NOMO-1 (cell line): ENCODE measurements at regions not wholly inside any gene's neighbourhood (a gene's known extent, or its start where the extent isn't known, plus 50 kb on each side); places are given as distances from the start of the nearest gene placed in this dataset.

Experiments used
- DNase-seq, 2 experiments: peaks; one replicate each; lab custom pipeline; 2025; ENCODE audit not compliant: unreplicated experiment in 2 of 2; lab: John Stamatoyannopoulos, UW

DNA sequence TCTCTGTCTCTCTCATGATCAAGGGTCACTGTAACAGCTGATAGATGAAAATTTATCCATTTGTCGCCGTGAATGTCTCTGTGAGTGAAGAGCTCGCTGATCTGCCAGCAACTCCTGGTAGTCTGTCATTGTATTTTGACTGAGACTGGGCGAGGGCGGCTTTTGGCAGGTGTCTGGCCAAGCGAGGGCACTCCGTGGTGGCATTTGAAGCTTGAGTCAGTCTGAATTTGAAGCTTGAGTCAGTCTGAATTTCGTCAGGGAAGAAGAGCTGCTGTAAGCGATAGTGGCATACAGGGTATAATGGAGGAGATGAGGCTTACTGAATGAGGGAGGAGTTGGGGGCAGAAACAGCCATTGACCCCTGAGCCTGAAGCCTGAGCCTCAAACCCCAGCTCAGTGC is 56.8 kb upstream of the FAM181A start:
- DNase-seq, result no peak

DNA sequence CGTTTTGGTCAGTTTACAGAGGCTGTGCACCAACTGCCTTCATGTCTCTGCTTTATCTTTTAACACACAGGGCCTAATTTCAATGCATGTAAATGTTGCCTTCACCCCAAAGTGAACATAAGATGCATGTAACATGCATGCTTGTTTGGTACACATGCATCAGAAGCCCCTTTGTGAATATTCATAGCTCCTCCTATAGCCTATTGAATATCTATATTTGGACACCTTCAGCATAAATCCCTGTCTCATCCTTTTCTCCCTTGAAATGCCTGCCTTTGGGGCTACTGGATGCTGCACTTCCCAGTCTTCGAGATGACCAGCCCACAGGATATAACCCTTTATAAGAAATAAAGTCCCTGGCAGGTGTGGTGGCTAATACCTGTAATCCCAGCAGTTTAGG is 57.7 kb upstream of the FAM181A start:
- no peak for DNase-seq

GRCh38 chr14:93868165-93868564 is 59.0 kb upstream of the FAM181A start:
- no peak for DNase-seq

DNA sequence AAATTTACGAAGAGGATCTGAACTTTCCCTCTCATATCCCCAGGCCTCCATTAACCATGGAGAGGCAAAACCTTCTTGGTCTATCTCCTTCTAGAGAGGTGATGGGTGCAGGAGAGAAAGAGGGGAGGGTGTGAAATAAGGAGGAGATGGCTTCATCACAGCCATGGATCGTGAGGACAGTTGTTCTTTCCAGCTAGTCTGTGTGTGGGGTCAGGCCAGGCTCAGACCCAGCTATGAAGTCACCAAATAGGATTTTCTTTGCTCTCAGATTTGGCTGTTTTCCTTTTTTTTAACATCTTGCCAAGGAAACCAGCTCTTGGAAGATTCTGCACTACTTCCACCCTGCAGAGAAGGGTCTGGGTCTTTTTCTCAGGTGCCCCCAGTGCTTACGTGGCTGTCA is 64.9 kb upstream of the FAM181A start:
- no peak for DNase-seq

- DNase-seq, result no peak
These were observed 65.3 kb upstream of the FAM181A start for GRCh38 chr14:93861836-93862235.

- no peak for DNase-seq
These were observed 67.2 kb upstream of the FAM181A start for GRCh38 chr14:93859957-93860356.

DNA sequence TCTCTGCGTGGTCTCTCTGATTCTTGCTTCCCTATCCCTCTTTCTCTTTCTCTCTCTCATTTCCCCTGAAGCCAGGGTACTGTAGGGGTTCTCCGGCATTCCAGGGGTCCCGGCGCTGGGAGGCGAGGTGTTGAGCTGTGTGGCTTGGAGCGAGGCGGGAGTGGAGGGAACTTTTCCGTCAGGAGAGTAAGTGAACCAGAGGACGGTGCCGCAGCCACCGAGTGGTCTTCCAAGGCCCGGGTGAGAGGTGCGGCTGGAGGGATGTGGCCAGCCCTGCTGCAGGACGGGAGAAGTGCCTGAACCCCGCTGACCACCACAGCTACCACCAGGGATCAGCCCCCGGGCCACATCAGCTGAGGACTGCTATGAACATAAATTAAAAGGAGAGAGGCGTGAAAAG is 68.2 kb upstream of the FAM181A start:
- DNase-seq, result no peak

GRCh38 chr14:93857500-93858283 is 69.4 kb upstream of the PRIMA1 start:
- no peak for DNase-seq

DNA sequence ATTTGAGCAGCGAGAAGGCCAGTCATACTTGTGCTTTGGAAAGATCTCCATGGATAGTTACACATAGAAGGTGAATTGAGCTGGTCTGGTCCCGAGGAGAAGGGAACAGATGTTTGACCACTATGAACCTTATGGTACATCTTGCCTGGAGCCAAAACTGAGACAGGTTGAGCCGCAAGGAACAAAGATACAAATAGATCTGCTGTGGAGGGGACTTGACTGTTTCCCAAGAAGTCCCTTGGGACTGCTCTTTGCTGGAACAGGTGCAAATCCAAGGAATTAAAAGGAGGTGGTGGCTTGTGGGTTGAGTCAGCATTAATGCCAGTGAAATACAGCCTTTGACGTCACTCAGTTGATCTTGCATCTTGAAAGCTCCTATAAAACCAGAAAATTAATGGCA is 68.8 kb upstream of the PRIMA1 start:
- no peak for DNase-seq

DNA sequence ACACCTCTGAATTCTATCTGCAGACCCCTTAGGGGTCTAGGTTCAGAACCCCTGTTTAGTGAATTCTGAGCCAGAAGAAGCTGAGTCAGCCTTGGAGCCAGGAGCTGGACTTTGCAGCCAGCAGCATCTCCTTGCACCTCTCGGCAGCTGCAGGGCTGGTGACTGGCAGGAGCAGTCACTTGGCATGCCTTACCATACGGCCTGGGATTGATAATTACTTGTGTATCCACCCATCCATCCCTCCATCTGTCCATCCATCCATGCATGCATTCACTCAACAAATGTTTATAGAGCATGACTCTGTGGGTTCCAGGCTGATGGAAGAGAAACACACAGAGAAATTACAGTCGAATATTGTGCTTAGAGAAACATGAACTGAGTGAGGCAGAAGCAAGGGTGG is 67.5 kb upstream of the PRIMA1 start:
- DNase-seq, result no peak

DNA sequence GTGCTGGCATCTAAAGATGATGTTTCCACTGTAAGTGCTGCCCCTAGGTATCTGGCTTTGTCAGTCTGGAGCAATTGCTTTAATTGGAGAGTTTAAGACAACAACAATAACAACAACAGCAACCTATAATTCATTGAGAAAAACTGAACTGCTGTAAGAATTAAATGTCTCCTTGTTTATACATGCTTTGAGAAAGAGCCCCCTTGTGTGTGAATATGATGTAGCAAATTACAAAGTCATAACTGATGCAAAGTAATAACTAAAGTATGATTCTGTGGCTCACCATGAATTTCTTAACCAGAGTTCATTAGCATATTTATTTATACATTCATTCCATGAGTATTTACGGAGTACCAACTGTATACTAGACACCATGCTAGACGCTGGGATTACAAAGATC is 59.2 kb upstream of the PRIMA1 start:
- no peak for DNase-seq

- DNase-seq, result peak in 1 of 2 experiments; percentile 6
These were observed 50.0 kb upstream of the PRIMA1 start for GRCh38 chr14:93838238-93838637.
